ENCODE measurements at regions not wholly inside any gene's neighbourhood (a gene's known extent, or its start where the extent isn't known, plus 50 kb on each side); places are given as distances from the start of the nearest gene placed in this dataset.
"Not testable (repeated sequence)": the region's sequence is repeated elsewhere in the genome, so short reads cannot be mapped to it uniquely, and the experiment has no call there.

- Histone ChIP-seq H3K36me3 (ENCODE audit: control insufficient read depth in 5 of 5, insufficient read depth in 5 of 5, low read length in 5 of 5) (no peaks in the 10 kb centered on the region), H3K9ac (ENCODE audit: low read length in 5 of 5) (no peak overlapping the region), H3K9me3 (ENCODE audit: control insufficient read depth in 5 of 5, low read length in 5 of 5) (no peaks in the 10 kb centered on the region), H3K4me1 (ENCODE audit: control insufficient read depth in 5 of 5, insufficient read depth in 5 of 5, low read length in 5 of 5) (no peaks in the 10 kb centered on the region), H3K4me3 (ENCODE audit: low read depth in 1 of 5, low read length in 5 of 5) (no peak overlapping the region), H3K27ac (ENCODE audit: low read depth, low read length) (no peak overlapping the region), H3K27me3 (ENCODE audit: control insufficient read depth in 5 of 5, insufficient read depth in 4 of 5, low read length in 5 of 5) (no peaks in the 10 kb centered on the region)
Measured at GRCh38 chr1:80349218-80349617, 1342.7 kb upstream of the ADGRL4 start.

GRCh38 chr1:80341021-80341420 is 1334.5 kb upstream of the ADGRL4 start:
- Histone ChIP-seq H3K36me3 (ENCODE audit: control insufficient read depth in 5 of 5, insufficient read depth in 5 of 5, low read length in 5 of 5) (no peaks in the 10 kb centered on the region), H3K4me1 (ENCODE audit: control insufficient read depth in 5 of 5, insufficient read depth in 5 of 5, low read length in 5 of 5) (no peaks in the 10 kb centered on the region), H3K27ac (ENCODE audit: low read depth, low read length) (no peak overlapping the region), H3K9ac (ENCODE audit: low read length in 5 of 5) (no peak overlapping the region), H3K4me3 (ENCODE audit: low read depth in 1 of 5, low read length in 5 of 5) (no peak overlapping the region), H3K27me3 (ENCODE audit: control insufficient read depth in 5 of 5, insufficient read depth in 4 of 5, low read length in 5 of 5) (no peaks in the 10 kb centered on the region), H3K9me3 (ENCODE audit: control insufficient read depth in 5 of 5, low read length in 5 of 5) (peaks cover 0 to 5% (median 0%) of the 10 kb centered on the region in 5 donors)

- H3K27ac ChIP-seq (ENCODE audit: low read depth, low read length), result no peak overlapping the region
- no peaks in the 10 kb centered on the region for H3K36me3 ChIP-seq (ENCODE audit: control insufficient read depth in 5 of 5, insufficient read depth in 5 of 5, low read length in 5 of 5)
- H3K4me1 ChIP-seq (ENCODE audit: control insufficient read depth in 5 of 5, insufficient read depth in 5 of 5, low read length in 5 of 5), result no peaks in the 10 kb centered on the region
- H3K9ac ChIP-seq (ENCODE audit: low read length in 5 of 5), result no peak overlapping the region
- no peaks in the 10 kb centered on the region for H3K27me3 ChIP-seq (ENCODE audit: control insufficient read depth in 5 of 5, insufficient read depth in 4 of 5, low read length in 5 of 5)
- H3K9me3 ChIP-seq (ENCODE audit: control insufficient read depth in 5 of 5, low read length in 5 of 5), result no peaks in the 10 kb centered on the region
- H3K4me3 ChIP-seq (ENCODE audit: low read depth in 1 of 5, low read length in 5 of 5), result no peak overlapping the region
Measured at GRCh38 chr1:80318108-80318507, 1311.6 kb upstream of the ADGRL4 start.

GRCh38 chr1:80310703-80311245 is 1304.2 kb upstream of the ADGRL4 start:
- Histone ChIP-seq H3K36me3 (ENCODE audit: control insufficient read depth in 5 of 5, insufficient read depth in 5 of 5, low read length in 5 of 5) (no peaks in the 10 kb centered on the region), H3K9ac (ENCODE audit: low read length in 5 of 5) (no peak overlapping the region), H3K27ac (ENCODE audit: low read depth, low read length) (no peak overlapping the region), H3K27me3 (ENCODE audit: control insufficient read depth in 5 of 5, insufficient read depth in 4 of 5, low read length in 5 of 5) (no peaks in the 10 kb centered on the region), H3K9me3 (ENCODE audit: control insufficient read depth in 5 of 5, low read length in 5 of 5) (no peaks in the 10 kb centered on the region), H3K4me1 (ENCODE audit: control insufficient read depth in 5 of 5, insufficient read depth in 5 of 5, low read length in 5 of 5) (no peaks in the 10 kb centered on the region), H3K4me3 (ENCODE audit: low read depth in 1 of 5, low read length in 5 of 5) (no peak overlapping the region)

GRCh38 chr1:80305466-80305865 is 1298.9 kb upstream of the ADGRL4 start:
- Histone ChIP-seq H3K4me3 (ENCODE audit: low read depth in 1 of 5, low read length in 5 of 5) (no peak overlapping the region), H3K4me1 (ENCODE audit: control insufficient read depth in 5 of 5, insufficient read depth in 5 of 5, low read length in 5 of 5) (no peaks in the 10 kb centered on the region), H3K9ac (ENCODE audit: low read length in 5 of 5) (no peak overlapping the region), H3K27ac (ENCODE audit: low read depth, low read length) (no peak overlapping the region), H3K27me3 (ENCODE audit: control insufficient read depth in 5 of 5, insufficient read depth in 4 of 5, low read length in 5 of 5) (no peaks in the 10 kb centered on the region), H3K9me3 (ENCODE audit: control insufficient read depth in 5 of 5, low read length in 5 of 5) (no peaks in the 10 kb centered on the region), H3K36me3 (ENCODE audit: control insufficient read depth in 5 of 5, insufficient read depth in 5 of 5, low read length in 5 of 5) (no peaks in the 10 kb centered on the region)

- Histone ChIP-seq H3K36me3 (ENCODE audit: control insufficient read depth in 5 of 5, insufficient read depth in 5 of 5, low read length in 5 of 5) (no peaks in the 10 kb centered on the region), H3K27ac (ENCODE audit: low read depth, low read length) (no peak overlapping the region), H3K4me3 (ENCODE audit: low read depth in 1 of 5, low read length in 5 of 5) (no peak overlapping the region), H3K4me1 (ENCODE audit: control insufficient read depth in 5 of 5, insufficient read depth in 5 of 5, low read length in 5 of 5) (no peaks in the 10 kb centered on the region), H3K27me3 (ENCODE audit: control insufficient read depth in 5 of 5, insufficient read depth in 4 of 5, low read length in 5 of 5) (no peaks in the 10 kb centered on the region), H3K9ac (ENCODE audit: low read length in 5 of 5) (no peak overlapping the region), H3K9me3 (ENCODE audit: control insufficient read depth in 5 of 5, low read length in 5 of 5) (no peaks in the 10 kb centered on the region)
Measured at GRCh38 chr1:80293818-80294217, 1287.3 kb upstream of the ADGRL4 start.

GRCh38 chr1:80288750-80289149 is 1282.2 kb upstream of the ADGRL4 start:
- not testable (repeated sequence) for H3K9ac ChIP-seq (ENCODE audit: low read length in 5 of 5); H3K4me3 ChIP-seq (ENCODE audit: low read depth in 1 of 5, low read length in 5 of 5)

GRCh38 chr1:80282536-80282935 is 1276.0 kb upstream of the ADGRL4 start:
- H3K4me3 ChIP-seq (ENCODE audit: low read depth in 1 of 5, low read length in 5 of 5), result no peak overlapping the region
- H3K27ac ChIP-seq (ENCODE audit: low read depth, low read length), result no peak overlapping the region
- H3K36me3 ChIP-seq (ENCODE audit: control insufficient read depth in 5 of 5, insufficient read depth in 5 of 5, low read length in 5 of 5), result no peaks in the 10 kb centered on the region
- no peaks in the 10 kb centered on the region for H3K27me3 ChIP-seq (ENCODE audit: control insufficient read depth in 5 of 5, insufficient read depth in 4 of 5, low read length in 5 of 5)
- H3K4me1 ChIP-seq (ENCODE audit: control insufficient read depth in 5 of 5, insufficient read depth in 5 of 5, low read length in 5 of 5), result no peaks in the 10 kb centered on the region
- H3K9me3 ChIP-seq (ENCODE audit: control insufficient read depth in 5 of 5, low read length in 5 of 5), result no peaks in the 10 kb centered on the region
- no peak overlapping the region for H3K9ac ChIP-seq (ENCODE audit: low read length in 5 of 5)

More at GRCh38 chr1:80288750-80289149, 1282.2 kb upstream of the ADGRL4 start:
- not testable (repeated sequence) for H3K9me3 ChIP-seq (ENCODE audit: control insufficient read depth in 5 of 5, low read length in 5 of 5); H3K27me3 ChIP-seq (ENCODE audit: control insufficient read depth in 5 of 5, insufficient read depth in 4 of 5, low read length in 5 of 5); H3K36me3 ChIP-seq (ENCODE audit: control insufficient read depth in 5 of 5, insufficient read depth in 5 of 5, low read length in 5 of 5); H3K4me1 ChIP-seq (ENCODE audit: control insufficient read depth in 5 of 5, insufficient read depth in 5 of 5, low read length in 5 of 5); H3K27ac ChIP-seq (ENCODE audit: low read depth, low read length)

GRCh38 chr1:80278936-80279335 is 1272.4 kb upstream of the ADGRL4 start:
- no peaks in the 10 kb centered on the region for H3K36me3 ChIP-seq (ENCODE audit: control insufficient read depth in 5 of 5, insufficient read depth in 5 of 5, low read length in 5 of 5)
- H3K4me3 ChIP-seq (ENCODE audit: low read depth in 1 of 5, low read length in 5 of 5), result no peak overlapping the region
- H3K9me3 ChIP-seq (ENCODE audit: control insufficient read depth in 5 of 5, low read length in 5 of 5), result no peaks in the 10 kb centered on the region
- no peak overlapping the region for H3K9ac ChIP-seq (ENCODE audit: low read length in 5 of 5)
- no peak overlapping the region for H3K27ac ChIP-seq (ENCODE audit: low read depth, low read length)
- no peaks in the 10 kb centered on the region for H3K4me1 ChIP-seq (ENCODE audit: control insufficient read depth in 5 of 5, insufficient read depth in 5 of 5, low read length in 5 of 5)
- H3K27me3 ChIP-seq (ENCODE audit: control insufficient read depth in 5 of 5, insufficient read depth in 4 of 5, low read length in 5 of 5), result no peaks in the 10 kb centered on the region

- H3K9ac ChIP-seq (ENCODE audit: low read length in 5 of 5), result no peak overlapping the region
- no peaks in the 10 kb centered on the region for H3K4me1 ChIP-seq (ENCODE audit: control insufficient read depth in 5 of 5, insufficient read depth in 5 of 5, low read length in 5 of 5)
- H3K9me3 ChIP-seq (ENCODE audit: control insufficient read depth in 5 of 5, low read length in 5 of 5), result no peaks in the 10 kb centered on the region
- no peak overlapping the region for H3K27ac ChIP-seq (ENCODE audit: low read depth, low read length)
- H3K27me3 ChIP-seq (ENCODE audit: control insufficient read depth in 5 of 5, insufficient read depth in 4 of 5, low read length in 5 of 5), result no peaks in the 10 kb centered on the region
- no peaks in the 10 kb centered on the region for H3K36me3 ChIP-seq (ENCODE audit: control insufficient read depth in 5 of 5, insufficient read depth in 5 of 5, low read length in 5 of 5)
- no peak overlapping the region for H3K4me3 ChIP-seq (ENCODE audit: low read depth in 1 of 5, low read length in 5 of 5)
Measured at GRCh38 chr1:80274256-80274655, 1267.7 kb upstream of the ADGRL4 start.

GRCh38 chr1:80272495-80272894 is 1266.0 kb upstream of the ADGRL4 start:
- Histone ChIP-seq H3K36me3 (ENCODE audit: control insufficient read depth in 5 of 5, insufficient read depth in 5 of 5, low read length in 5 of 5) (no peaks in the 10 kb centered on the region), H3K9me3 (ENCODE audit: control insufficient read depth in 5 of 5, low read length in 5 of 5) (no peaks in the 10 kb centered on the region), H3K4me3 (ENCODE audit: low read depth in 1 of 5, low read length in 5 of 5) (no peak overlapping the region), H3K27me3 (ENCODE audit: control insufficient read depth in 5 of 5, insufficient read depth in 4 of 5, low read length in 5 of 5) (no peaks in the 10 kb centered on the region), H3K9ac (ENCODE audit: low read length in 5 of 5) (no peak overlapping the region), H3K4me1 (ENCODE audit: control insufficient read depth in 5 of 5, insufficient read depth in 5 of 5, low read length in 5 of 5) (no peaks in the 10 kb centered on the region), H3K27ac (ENCODE audit: low read depth, low read length) (no peak overlapping the region)
